ENCODE measurements at regions not wholly inside any gene's neighbourhood (a gene's known extent, or its start where the extent isn't known, plus 50 kb on each side); places are given as distances from the start of the nearest gene placed in this dataset.

GRCh38 chr10:121187391-121187790 lies 336.2 kb downstream of the WDR11 start:
- intact Hi-C loops (cut with DNase I) = no loop called here
- peak overlapping the region in 1 of 2 donors; percentile 14 for H3K9ac ChIP-seq (ENCODE audit: low read depth in 2 of 2, low read length in 2 of 2)
- no peaks in the 10 kb centered on the region for H3K27me3 ChIP-seq
- no peak for DNase-seq
- H3K36me3 ChIP-seq = no peaks in the 10 kb centered on the region
- no peak overlapping the region for H3K27ac ChIP-seq
- H3K4me3 ChIP-seq = no peak overlapping the region
- H3K9me3 ChIP-seq = no peaks in the 10 kb centered on the region
- no peak for TF ChIP-seq CTCF (IDR thresholded peaks at IDR 0.05)
- H3K4me1 ChIP-seq = no peaks in the 10 kb centered on the region

GRCh38 chr10:121188005-121188404 lies 336.8 kb downstream of the WDR11 start:
- TF ChIP-seq CTCF (IDR thresholded peaks at IDR 0.05) = no peak
- Histone ChIP-seq H3K27me3 (no peaks in the 10 kb centered on the region), H3K36me3 (no peaks in the 10 kb centered on the region), H3K4me1 (no peaks in the 10 kb centered on the region), H3K4me3 (no peak overlapping the region), H3K9ac (ENCODE audit: low read depth in 2 of 2, low read length in 2 of 2) (peak overlapping the region in 1 of 2 donors; percentile 14), H3K9me3 (no peaks in the 10 kb centered on the region), H3K27ac (no peak overlapping the region)
- intact Hi-C loops (cut with DNase I) = no loop called here
- DNase-seq = peak; percentile 32

GRCh38 chr10:121189066-121189465 lies 337.9 kb downstream of the WDR11 start:
- Histone ChIP-seq H3K9me3 (no peaks in the 10 kb centered on the region), H3K27ac (no peak overlapping the region), H3K4me3 (no peak overlapping the region), H3K4me1 (no peaks in the 10 kb centered on the region), H3K9ac (ENCODE audit: low read depth in 2 of 2, low read length in 2 of 2) (no peak overlapping the region), H3K36me3 (no peaks in the 10 kb centered on the region), H3K27me3 (no peaks in the 10 kb centered on the region)
- no peak for DNase-seq
- intact Hi-C loops (cut with DNase I) = no loop called here
- no peak for TF ChIP-seq CTCF (IDR thresholded peaks at IDR 0.05)

GRCh38 chr10:121194696-121195523 lies 343.7 kb downstream of the WDR11 start:
- H3K36me3 ChIP-seq = no peaks in the 10 kb centered on the region
- TF ChIP-seq CTCF (IDR thresholded peaks at IDR 0.05) = no peak
- H3K4me3 ChIP-seq = no peak overlapping the region
- no peak overlapping the region for H3K27ac ChIP-seq
- H3K9me3 ChIP-seq = no peaks in the 10 kb centered on the region
- intact Hi-C loops (cut with DNase I) = no loop called here
- no peak for DNase-seq
- H3K4me1 ChIP-seq = no peaks in the 10 kb centered on the region
- H3K9ac ChIP-seq (ENCODE audit: low read depth in 2 of 2, low read length in 2 of 2) = no peak overlapping the region
- no peaks in the 10 kb centered on the region for H3K27me3 ChIP-seq

- no peak for DNase-seq
- Histone ChIP-seq H3K4me1 (no peaks in the 10 kb centered on the region), H3K27ac (no peak overlapping the region), H3K9ac (ENCODE audit: low read depth in 2 of 2, low read length in 2 of 2) (no peak overlapping the region), H3K9me3 (no peaks in the 10 kb centered on the region), H3K4me3 (no peak overlapping the region), H3K27me3 (no peaks in the 10 kb centered on the region), H3K36me3 (no peaks in the 10 kb centered on the region)
- no peak for TF ChIP-seq CTCF (IDR thresholded peaks at IDR 0.05)
- intact Hi-C loops (cut with DNase I) = no loop called here
Measured at GRCh38 chr10:121195524-121195910, 344.4 kb downstream of the WDR11 start.
